HG03378 (cell line): ENCODE measurements at regions not wholly inside any gene's neighbourhood (a gene's known extent, or its start where the extent isn't known, plus 50 kb on each side); places are given as distances from the start of the nearest gene placed in this dataset.
"Not testable (repeated sequence)": the region's sequence is repeated elsewhere in the genome, so short reads cannot be mapped to it uniquely, and the experiment has no call there.

Experiments
- ATAC-seq: cut with Tn5 transposase; IDR thresholded peaks from one replicate; pipeline ENCODE4 v1.9.1; 2021; ENCODE audit warnings: mild to moderate bottlenecking, moderate library complexity; ENCODE audit not compliant: unreplicated experiment

DNA sequence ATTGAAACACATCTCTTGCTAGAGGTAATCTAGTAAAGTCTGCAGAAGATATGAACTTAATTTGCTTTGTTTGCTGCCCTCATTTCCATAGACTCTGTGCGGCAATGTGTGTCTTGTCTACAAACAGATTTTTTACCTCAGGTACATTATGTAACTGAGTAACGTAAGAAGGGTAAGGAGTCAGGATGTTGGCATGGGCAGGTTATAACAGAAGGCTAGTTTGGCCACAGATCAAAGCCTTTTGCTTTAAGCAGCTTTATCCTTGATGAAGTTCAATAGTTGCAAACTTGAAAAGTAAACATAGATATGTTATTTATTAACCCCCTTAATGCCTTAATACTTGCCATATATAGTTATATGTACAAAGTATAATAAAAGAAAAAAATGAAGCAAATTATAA is 391.6 kb upstream of the FKBP1C start:
- no peak for ATAC-seq

DNA sequence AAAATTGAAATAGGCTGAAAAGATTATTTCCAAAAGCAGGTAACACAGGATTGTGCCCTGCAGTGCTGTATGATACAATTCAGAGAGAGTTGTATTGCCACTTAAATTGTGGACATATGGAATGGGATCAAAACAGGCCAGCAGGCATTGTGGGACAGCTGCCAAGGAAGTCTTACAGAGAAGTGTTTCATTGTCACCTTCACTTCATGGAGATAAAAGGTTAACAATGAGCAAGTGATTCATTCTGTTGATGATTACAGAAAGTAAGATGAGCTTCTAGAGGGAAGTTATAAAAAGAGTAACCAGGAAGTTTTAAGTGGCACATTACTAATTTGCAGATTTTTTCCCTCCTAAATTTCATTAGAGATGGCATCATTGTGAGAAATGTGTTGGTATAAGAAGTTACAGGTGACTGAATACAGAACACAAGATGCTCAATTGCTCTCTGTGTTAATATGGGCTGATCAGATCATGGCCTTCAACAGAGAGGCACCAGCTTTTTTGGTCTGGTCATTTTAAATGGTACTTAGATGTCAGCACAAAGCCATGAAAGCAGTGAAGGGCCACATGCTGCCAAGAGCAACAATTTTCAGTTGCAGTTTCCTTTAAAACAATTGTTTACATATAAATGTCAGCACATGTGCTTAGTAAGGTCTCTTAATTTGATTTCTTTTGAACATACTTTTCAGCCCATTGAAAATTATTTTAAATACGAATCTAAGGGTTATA is 402.5 kb upstream of the FKBP1C start:
- ATAC-seq = no peak

DNA sequence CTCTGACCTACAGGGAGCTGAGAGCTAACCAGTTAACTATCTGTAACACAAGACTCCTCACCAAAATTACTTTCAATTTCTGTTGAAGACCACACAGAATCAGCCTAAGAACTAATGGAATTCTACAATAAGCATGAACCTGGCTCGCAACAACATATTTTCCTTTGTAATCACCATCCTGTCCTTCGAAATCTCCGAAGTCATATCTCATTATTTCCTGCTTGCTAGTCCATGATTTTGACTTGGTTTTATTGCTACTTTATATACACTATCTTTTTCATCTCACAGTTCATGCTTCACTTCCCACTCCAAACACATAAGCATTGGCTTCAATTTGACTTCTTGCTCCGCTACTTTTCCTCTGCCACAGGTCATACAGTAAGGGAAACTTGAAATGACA is 405.8 kb upstream of the FKBP1C start:
- ATAC-seq = no peak

DNA sequence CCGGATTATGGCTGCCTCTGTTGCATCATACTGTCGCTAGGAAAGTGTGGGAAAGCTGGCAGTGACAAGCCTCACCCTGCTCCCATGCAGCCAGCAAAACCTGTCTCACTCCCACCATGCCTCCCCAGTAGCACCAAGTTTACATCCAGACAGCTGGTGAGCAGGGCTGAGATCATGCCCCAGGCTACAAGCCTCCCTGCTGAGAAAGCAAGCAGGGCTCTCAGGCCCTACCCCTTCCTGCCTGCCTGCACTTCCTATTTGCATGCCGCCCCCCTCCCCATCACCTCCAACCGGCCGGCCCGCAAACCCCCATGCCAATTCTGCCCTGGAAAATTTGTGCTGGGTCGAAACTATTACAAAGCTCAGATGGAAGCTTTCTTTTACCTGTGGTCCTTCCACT is 408.2 kb upstream of the FKBP1C start:
- no peak for ATAC-seq

DNA sequence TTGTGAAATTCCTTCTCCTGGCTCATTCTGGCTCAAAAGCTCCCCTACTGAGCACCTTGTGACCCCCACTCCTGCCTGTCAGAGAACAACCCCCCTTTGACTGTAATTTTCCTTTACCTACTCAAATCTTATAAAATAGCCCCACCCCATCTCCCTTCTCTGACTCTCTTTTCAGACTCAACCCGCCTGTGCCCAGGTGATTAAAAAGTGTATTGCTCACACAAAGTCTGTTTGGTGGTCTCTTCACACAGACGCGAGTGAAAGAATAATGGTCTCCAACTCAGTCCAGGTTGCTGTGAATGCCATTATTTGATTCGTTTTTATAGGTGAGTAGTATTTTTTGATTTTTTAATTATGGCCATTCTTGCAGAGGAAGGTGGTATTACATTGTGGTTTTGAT is 414.1 kb upstream of the FKBP1C start:
- ATAC-seq = no peak

DNA sequence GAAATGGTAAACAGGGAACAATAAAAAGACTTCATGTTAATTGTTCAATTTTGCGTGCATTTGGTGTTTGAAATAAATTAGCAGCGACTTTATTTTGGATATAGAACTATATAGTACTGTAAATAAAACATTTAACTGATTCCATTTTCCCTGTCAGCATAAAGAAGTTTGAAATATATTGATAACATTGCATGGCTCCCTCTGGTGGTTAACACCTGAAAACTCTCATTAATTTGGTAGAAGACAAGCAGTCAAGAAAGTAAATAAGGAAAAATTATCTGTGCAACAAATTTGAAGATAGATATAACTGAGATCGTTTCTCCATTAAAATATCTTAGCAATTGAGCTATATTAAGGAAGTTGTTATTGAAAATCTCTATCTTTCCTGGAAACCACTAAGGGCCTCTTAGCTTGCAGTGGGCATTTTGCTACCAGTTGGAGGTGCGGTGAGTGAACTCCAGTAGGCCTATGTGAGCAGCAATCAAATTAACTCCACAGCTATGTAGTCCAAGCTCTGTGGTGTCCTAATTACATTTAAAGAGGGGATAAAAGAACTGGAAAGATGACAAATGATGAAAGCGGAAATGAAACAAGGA is 435.7 kb upstream of the FKBP1C start:
- ATAC-seq = no peak

DNA sequence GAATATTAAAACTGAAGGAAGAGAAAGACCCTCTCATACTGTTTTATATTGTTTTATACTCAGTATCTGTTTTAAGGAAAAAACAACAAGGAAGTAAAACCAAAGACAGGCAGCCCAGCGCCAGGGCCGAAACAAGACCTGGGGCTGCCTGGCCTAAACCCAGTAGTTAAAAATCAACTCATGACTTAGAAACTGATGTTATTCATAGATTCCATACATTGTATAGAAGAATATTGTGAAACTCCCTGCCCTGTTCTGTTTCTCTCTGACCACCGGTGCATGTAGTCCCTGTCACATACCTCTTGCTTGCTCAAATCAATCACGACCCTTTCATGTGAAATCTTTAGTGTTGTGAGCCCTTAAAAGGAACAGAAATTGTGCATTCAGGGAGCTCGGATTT is 445.1 kb upstream of the FKBP1C start:
- not testable (repeated sequence) for ATAC-seq

DNA sequence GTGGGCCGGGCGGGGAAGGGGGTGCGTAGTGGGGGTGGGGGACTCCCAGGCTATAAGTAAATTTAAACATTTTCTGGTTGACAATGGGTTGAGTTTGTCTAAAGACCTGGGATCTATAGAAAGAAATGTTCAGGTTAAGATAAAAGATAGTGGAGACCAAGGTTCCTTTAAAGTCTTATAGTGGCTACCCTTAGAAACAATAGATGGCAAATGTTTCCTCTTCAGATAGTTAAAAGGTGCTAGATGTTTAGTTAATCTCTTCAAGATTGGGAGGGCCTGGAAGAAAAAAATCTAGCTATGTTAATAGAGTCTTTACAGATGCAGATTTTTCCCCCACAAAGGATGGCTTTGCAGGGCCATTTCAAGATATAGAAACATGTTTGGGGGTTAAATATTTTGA is 446.4 kb upstream of the FKBP1C start:
- ATAC-seq = no peak

DNA sequence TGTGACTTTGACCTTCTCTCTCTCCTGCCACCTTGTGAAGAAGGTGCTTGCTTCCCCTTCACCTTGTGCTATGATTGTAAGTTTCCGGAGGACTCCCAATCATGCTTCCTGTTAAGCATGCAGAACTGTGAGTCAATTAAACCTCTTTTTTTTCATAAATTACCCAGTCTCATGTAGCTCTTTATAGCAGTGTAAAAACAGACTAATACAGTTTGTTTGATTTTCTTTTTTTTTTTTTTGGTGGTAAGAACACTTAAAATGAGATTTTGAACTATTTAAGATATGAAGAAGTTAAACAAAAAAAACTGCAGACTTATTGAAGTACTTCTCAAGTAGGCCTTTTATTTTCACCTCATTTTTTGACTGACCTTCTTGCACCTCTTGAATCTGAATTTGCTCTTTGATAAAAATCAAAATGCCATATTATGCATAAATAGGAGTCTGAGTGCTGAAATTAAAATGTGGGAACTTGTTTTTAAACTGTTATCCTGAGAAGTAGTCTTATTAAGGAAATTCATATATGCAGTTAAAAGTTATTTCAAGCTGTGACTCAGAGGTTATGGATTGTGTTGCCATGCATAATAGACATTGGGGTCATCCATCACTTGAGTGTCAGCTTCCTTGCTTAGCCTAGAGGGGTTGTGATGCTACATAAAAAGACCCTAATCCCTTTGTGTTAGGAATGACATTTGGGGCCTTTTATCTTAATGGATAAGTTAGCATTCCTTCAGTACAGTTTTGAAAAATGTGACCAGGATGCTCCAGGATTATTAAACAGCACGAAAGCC is 447.9 kb upstream of the FKBP1C start:
- no peak for ATAC-seq

DNA sequence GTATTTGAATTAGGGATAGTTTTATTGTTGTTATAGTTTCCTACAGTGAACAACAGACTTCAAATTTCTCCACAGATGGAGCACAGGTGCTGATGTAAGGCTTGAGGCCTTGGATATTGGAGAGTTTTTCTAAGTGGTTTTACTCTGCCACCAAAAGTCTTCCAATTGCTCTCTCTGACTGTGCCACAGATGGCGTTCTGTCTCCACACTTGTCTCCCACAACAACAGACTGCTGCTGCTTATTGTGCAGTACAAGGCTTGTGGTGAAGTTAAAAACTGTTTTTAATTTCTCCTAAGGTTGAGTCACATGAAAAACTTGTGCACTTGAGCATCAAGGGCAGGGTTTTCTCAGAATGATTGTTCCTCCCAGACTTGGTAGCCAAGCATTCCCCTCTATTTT is 460.9 kb upstream of the KHDRBS2 start:
- no peak for ATAC-seq

DNA sequence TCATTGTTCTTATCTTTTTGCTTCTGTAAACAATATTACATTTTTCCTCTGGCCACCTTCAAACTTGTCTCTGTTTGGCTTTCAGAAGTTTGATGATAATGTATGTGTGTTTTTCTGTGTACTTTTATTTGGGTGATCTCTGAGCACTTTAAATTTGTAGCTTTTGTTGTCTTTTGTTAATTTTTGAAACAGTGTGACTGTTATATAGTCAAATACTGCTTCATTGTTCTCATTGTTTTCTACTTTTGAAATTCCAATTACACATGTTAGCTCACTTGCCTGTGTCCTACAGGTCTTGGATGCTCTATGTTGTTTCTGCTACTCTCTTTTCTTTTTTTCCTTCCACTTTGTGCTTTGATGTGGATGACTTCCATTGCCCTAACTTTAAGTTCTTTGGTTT is 460.1 kb upstream of the KHDRBS2 start:
- ATAC-seq = no peak

DNA sequence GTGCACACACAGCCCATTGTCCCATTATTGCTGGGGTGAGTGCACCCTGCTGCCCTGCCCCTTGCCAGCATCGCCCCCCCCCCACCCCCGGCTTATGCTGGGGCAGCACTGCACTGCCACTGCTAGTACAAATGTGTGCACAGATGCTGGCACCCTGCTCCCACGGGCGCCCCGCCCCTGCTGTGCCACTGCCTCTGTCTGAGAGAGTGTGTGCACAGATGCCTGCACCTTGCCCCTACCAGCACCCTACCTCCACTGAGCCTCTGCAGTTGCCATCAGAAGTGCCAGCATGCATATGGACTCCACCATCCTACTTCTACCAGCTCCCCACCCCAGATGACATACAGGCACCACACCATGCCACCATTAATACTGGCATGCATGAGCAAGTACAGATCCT is 454.6 kb upstream of the KHDRBS2 start:
- ATAC-seq = no peak

DNA sequence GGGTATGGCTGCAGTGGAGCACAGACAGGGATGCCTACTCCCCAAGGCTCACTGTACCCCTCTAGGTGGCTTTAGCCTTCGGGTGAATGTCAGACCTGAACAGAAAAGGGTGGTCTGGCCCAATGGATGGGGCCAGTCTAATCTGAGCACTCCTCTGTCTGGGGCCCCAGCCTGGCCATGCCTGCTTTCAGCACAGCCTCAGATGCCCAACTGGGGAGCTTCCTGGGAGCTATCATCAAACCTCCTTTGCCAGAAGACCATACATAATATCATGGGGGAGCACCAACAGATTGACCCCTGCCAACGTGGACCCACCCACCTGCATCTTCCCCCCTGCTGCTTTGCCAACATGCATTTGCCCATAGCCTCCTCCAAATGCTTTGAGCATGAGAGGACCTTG is 454.1 kb upstream of the KHDRBS2 start:
- no peak for ATAC-seq

DNA sequence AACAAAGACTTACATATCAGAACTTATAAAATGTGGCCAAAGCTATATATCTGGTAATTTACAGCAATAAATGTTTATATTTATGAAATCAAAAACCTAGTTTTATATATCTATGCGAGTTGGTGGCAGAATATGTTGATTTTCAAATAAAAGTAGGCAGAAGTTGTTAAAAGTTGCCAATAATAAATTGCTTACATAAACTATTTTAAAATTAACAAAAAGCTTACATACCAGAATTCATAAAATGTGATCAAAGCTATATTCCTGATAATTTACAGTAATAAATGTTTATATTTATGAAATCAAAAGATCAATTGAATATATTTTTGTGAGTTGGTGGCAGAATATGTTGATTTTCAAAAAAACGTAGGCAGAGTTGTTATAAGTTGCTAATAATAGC is 451.8 kb upstream of the KHDRBS2 start:
- ATAC-seq = no peak

DNA sequence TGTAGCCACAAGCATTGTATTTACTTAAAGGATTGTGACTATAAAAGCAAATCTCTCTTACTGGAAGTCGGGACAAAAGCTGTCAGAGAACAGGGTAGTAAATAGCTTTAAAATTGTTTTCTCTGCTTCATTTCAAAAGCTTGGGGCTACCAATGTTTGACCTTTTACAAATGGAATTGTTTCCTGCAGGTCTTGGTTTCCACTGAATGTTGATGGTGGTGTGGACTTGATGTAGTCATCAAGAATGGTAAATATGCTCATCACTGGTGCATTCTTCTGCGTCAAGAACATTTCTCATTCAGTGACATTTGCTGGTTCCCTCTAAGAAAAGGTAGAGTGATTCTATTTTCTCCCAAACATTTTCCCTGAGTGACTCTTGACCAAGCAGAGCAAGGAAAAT is 435.4 kb upstream of the KHDRBS2 start:
- no peak for ATAC-seq

DNA sequence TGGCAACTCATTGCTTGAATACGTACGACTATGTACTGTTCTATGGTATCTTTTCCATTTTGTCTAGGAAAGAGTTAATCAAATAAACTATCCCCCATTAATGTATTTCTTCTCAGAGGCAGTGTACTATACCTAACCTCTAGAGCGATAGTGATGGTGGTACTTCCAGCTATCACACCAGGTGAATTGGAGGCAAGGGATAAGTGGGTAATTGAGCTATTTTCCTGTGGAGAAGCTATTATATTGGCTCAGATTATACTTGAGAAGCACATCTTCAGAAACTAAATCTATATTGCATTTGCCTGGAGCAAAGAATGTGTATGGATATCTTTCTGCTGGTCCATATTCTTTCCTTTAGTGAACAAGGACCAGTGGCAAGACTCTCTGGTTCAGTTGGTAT is 430.7 kb upstream of the KHDRBS2 start:
- no peak for ATAC-seq

DNA sequence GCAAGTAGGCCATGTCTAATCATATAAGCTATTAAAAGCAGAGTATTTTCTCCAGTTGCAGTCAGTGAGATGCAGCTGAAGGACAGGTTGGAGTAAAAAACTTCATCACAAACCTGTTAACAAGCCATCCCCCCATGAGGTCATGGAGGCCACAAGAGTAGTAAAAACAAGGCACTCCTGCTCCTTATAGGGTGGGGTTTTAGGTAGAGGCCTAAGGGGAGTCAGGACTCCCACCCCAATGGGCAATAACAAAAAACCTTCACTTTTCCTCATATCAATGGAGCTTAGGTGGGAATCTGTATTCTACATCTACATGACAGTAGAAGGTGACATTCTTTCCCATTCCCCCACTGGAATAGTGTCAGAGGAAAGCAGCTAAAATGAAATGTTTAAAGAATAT is 428.1 kb upstream of the KHDRBS2 start:
- no peak for ATAC-seq

DNA sequence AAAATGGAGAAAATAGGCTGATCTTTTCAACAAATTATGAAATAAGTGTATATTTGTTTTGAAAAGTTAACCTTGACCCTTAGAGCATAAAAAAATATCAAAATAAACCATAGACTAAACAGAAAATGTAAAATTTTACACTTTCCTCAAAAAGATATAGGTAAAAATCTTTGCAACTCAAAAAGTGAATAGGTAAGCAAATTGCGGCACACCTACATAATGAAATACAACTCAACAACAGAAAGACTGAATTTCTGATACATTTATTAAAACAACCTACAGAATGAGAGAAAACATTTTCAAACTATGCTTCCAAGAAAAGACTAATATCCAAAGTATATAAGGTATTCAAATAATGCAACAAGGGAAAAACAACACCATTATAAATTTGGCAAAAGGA is 425.7 kb upstream of the KHDRBS2 start:
- ATAC-seq = no peak

DNA sequence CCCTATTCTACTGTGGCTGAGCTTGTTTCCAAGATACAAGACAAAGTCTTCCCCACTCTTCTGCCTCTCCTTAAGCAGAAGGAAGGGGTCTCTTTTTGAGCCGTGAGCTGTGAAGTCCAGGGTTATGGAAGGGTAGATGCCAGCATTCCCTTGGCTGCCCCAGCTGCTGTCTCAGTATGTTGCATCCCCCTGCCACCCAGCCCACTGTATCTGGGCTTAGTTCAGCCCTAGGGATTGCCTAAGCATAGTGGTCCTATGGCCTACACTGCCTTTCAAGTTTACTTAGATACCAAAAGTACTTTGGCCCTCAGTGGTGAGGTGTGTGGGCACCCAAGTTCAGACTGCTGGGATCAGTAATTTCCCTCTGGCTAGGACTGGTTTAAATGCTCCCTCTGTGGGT is 421.9 kb upstream of the KHDRBS2 start:
- ATAC-seq = no peak

DNA sequence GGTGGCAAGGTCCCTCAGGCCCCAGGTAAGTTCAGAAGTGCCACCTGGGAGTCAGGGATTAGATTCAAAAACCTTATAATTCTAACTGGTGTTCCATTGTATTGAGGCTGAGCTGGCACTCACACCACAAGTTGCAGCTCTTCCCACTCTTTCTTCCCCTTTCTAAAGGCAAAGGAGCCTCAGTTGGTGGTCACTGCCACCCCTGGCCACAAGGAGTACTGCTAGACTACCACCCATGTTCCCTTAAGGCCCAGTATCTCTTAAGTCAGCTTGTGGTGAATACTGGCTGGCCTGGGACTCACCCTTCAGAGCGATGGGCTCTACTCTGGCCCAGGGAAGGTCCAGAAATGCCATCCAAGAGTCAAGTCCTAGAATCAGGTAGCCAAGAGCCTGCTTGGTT is 421.1 kb upstream of the KHDRBS2 start:
- no peak for ATAC-seq

DNA sequence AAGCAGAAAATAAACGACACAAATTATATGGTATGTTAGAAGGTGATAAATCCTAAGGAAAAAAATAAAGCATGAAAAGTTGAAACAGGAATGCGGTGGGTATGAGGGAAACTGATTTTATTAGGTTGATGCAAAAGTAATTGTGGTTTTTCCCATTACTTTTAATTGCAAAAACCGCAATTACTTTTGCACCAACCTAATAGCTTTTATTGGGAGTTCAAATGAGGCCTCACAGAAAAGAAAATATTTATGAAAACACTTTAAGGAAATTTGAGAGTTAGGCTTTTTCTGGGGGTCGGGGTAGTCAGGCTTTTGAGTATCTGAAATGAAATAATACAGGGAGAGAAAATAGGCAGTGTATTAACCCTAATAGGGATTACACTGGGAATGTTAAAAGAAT is 397.0 kb upstream of the KHDRBS2 start:
- ATAC-seq = no peak

DNA sequence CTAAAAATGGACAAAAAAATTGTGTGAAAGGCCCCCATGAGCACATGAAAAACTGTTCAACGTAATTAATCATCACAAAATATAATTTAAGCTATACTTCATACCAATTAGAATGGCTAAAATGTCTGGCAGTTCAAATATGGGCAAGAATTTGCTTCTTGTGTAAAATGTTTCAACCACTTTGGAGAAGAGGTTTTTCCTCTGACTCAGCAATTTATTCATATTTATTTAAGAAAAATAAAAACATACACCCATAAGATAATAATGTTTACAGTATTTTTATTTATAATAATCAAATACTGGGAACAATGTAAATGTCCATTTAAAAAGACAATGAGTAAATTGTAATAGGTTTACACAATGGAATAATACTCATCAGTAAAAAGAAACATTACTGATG is 395.1 kb upstream of the KHDRBS2 start:
- no peak for ATAC-seq
